Neural progenitor cell (in vitro differentiated cells): ENCODE measurements at regions not wholly inside any gene's neighbourhood (a gene's known extent, or its start where the extent isn't known, plus 50 kb on each side); places are given as distances from the start of the nearest gene placed in this dataset.

Experiments
- DNase-seq: peaks from one replicate; pipeline ENCODE4 v3.0.0-alpha.2; 2016; ENCODE audit warnings: low spot score
- H2AFZ ChIP-seq: fragments of 200-600 bp; sonication (generic); replicated peaks from 2 replicates; pipeline ENCODE4 v1.6.1; 2016; ENCODE audit warnings: antibody characterized with exemption
- H3F3A ChIP-seq: fragments of 200-600 bp; sonication (generic); 2 replicates; pipeline ENCODE4 v1.6.1; 2016; ENCODE audit warnings: antibody characterized with exemption, low read depth
- H3K27ac ChIP-seq: fragments of 200-600 bp; sonication (generic); 2 replicates; pipeline ENCODE4 v1.5.1; 2016; ENCODE audit warnings: mild to moderate bottlenecking
- H3K27me3 ChIP-seq: fragments of 200-600 bp; sonication (generic); 2 replicates; pipeline ENCODE4 v1.6.1; 2016; ENCODE audit warnings: mild to moderate bottlenecking, moderate library complexity
- H3K36me3 ChIP-seq: fragments of 200-600 bp; sonication (generic); 2 replicates; pipeline ENCODE4 v1.5.1; 2016
- H3K4me1 ChIP-seq: fragments of 200-600 bp; sonication (generic); 2 replicates; pipeline ENCODE4 v1.6.1; 2016; ENCODE audit warnings: mixed run types
- H3K4me2 ChIP-seq: fragments of 200-600 bp; sonication (generic); 2 replicates; pipeline ENCODE4 v1.6.1; 2016
- H3K4me3 ChIP-seq: fragments of 200-600 bp; sonication (generic); 2 replicates; pipeline ENCODE4 v1.5.1; 2016
- H3K79me2 ChIP-seq: fragments of 200-600 bp; sonication (generic); 2 replicates; pipeline ENCODE4 v1.6.1; 2016; ENCODE audit warnings: low read depth
- H3K9ac ChIP-seq: fragments of 200-600 bp; sonication (generic); 2 replicates; pipeline ENCODE4 v1.6.1; 2016
- H3K9me3 ChIP-seq: fragments of 200-600 bp; sonication (generic); 2 replicates; pipeline ENCODE4 v1.5.1; 2016; ENCODE audit warnings: low read depth
- H4K20me1 ChIP-seq: fragments of 200-600 bp; sonication (generic); 2 replicates; pipeline ENCODE4 v1.6.1; 2016; ENCODE audit warnings: low read depth
- H3K27ac Mint-ChIP-seq: 3 replicates; pipeline ENCODE4 v1.8.0; 2021; ENCODE audit warnings: mixed read lengths
- H3K27me3 Mint-ChIP-seq: 2 replicates; pipeline ENCODE4 v1.8.0; 2022; ENCODE audit warnings: low read depth, mild to moderate bottlenecking, inconsistent platforms, moderate library complexity, mixed read lengths; ENCODE audit not compliant: insufficient read depth
- H3K36me3 Mint-ChIP-seq: 3 replicates; pipeline ENCODE4 v1.8.0; 2021; ENCODE audit warnings: mixed read lengths
- H3K4me1 Mint-ChIP-seq: 3 replicates; pipeline ENCODE4 v1.8.0; 2021; ENCODE audit warnings: mixed read lengths
- H3K4me3 Mint-ChIP-seq: 3 replicates; pipeline ENCODE4 v1.8.0; 2021; ENCODE audit warnings: mild to moderate bottlenecking, moderate library complexity, mixed read lengths
- H3K9me3 Mint-ChIP-seq: 3 replicates; pipeline ENCODE4 v1.8.0; 2020; ENCODE audit warnings: mixed read lengths
- EZH2 ChIP-seq: fragments of 200-600 bp; sonication (generic); IDR thresholded peaks from 2 replicates; pipeline ENCODE4 v1.6.1; 2017; ENCODE audit warnings: antibody characterized with exemption, mild to moderate bottlenecking, moderate library complexity
- EZH2phosphoT487 ChIP-seq: fragments of 200-600 bp; sonication (generic); IDR thresholded peaks from 2 replicates; pipeline ENCODE4 v1.6.1; 2017; ENCODE audit warnings: antibody characterized with exemption
- TF ChIP-seq, protein P1 (sequence below): fragments of 200-600 bp; sonication (generic); IDR thresholded peaks from 2 replicates; pipeline ENCODE4 v1.5.1; 2017; ENCODE audit warnings: antibody characterized with exemption, mild to moderate bottlenecking

DNA sequence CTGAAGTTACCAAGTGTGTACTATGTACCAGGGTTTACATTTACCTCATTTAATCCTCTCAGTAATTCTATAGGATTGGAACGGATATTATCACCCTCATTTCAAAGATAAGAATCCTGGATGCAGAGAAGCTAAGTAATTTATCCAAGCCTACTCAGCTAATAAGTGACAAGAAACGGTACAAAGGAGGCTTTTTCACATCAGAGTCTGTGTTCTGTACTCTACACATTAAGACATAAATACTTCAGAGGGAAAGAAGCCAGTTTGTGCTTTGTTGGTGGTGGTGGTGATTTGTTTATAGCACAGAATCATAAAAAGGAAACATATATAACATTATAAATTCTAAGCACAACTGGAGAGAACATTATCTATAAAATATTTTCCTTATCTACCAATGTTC, 88.3 kb upstream of the HMGCLL1 start:
- H3K4me1 ChIP-seq, result peaks cover 7% of the 10 kb centered on the region
- Mint-ChIP-seq H3K36me3 (no peaks in the 10 kb centered on the region), H3K4me1 (peaks cover 28% of the 10 kb centered on the region), H3K9me3 (peaks cover 21% of the 10 kb centered on the region), H3K27ac (no peak overlapping the region), H3K27me3 (peaks cover 2% of the 10 kb centered on the region), H3K4me3 (no peak overlapping the region)
- H3K36me3 ChIP-seq, result no peaks in the 10 kb centered on the region
- no peaks in the 10 kb centered on the region for H3K27me3 ChIP-seq
- H4K20me1 ChIP-seq, result no peaks in the 10 kb centered on the region
- no peak for DNase-seq
- H3K4me3 ChIP-seq, result no peak overlapping the region
- TF ChIP-seq EZH2phosphoT487, result no peak
- no peak for TF ChIP-seq EZH2
- TF ChIP-seq, protein P1, sequence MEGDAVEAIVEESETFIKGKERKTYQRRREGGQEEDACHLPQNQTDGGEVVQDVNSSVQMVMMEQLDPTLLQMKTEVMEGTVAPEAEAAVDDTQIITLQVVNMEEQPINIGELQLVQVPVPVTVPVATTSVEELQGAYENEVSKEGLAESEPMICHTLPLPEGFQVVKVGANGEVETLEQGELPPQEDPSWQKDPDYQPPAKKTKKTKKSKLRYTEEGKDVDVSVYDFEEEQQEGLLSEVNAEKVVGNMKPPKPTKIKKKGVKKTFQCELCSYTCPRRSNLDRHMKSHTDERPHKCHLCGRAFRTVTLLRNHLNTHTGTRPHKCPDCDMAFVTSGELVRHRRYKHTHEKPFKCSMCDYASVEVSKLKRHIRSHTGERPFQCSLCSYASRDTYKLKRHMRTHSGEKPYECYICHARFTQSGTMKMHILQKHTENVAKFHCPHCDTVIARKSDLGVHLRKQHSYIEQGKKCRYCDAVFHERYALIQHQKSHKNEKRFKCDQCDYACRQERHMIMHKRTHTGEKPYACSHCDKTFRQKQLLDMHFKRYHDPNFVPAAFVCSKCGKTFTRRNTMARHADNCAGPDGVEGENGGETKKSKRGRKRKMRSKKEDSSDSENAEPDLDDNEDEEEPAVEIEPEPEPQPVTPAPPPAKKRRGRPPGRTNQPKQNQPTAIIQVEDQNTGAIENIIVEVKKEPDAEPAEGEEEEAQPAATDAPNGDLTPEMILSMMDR, result no peak
- no peaks in the 10 kb centered on the region for H3K9me3 ChIP-seq
- H3K4me2 ChIP-seq, result no peak overlapping the region
- H3K9ac ChIP-seq, result no peak overlapping the region
- H3K27ac ChIP-seq, result no peak overlapping the region
- H2AFZ ChIP-seq, result no peak overlapping the region
- no peaks in the 10 kb centered on the region for H3F3A ChIP-seq
- H3K79me2 ChIP-seq, result no peaks in the 10 kb centered on the region

DNA sequence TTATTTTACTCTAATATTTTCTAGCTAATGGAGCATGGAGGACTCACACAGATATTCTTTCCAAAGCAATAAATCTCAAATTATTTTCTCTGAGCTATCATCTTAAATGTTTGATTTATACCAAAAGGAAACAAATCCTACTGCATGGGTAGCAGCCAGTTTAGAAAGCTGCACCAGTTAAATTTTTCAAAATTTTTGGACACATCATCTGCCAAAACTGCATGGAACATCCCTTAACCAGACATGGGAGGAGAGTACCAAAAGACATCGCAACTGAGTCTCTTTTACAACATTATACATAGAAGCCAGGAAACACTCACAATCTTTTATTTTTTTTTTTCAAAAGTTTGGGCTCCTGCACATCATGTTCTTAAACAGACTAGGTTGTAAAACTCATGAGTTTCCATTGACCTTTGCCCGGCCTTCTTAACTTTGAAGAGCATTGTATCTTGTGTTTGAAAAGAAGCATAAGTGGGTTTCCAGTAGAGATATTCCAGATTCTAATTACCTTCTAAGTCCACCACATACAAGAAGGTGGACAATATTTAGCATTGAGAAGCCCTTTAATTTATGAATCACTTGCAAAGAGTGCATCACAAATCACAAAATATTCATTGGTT, 87.7 kb upstream of the HMGCLL1 start:
- no peak overlapping the region for H3K27ac Mint-ChIP-seq
- TF ChIP-seq EZH2phosphoT487 (no peak), EZH2 (no peak)
- TF ChIP-seq, protein P1, result no peak
- no peaks in the 10 kb centered on the region for H3K36me3 ChIP-seq
- DNase-seq, result no peak
- H3K9ac ChIP-seq, result no peak overlapping the region
- peaks cover 2% of the 10 kb centered on the region for H3K27me3 Mint-ChIP-seq
- no peaks in the 10 kb centered on the region for H4K20me1 ChIP-seq
- peaks cover 27% of the 10 kb centered on the region for H3K9me3 Mint-ChIP-seq
- H3K4me2 ChIP-seq, result no peak overlapping the region
- H3K4me1 ChIP-seq, result peaks cover 7% of the 10 kb centered on the region
- H3K4me3 Mint-ChIP-seq, result no peak overlapping the region
- H3K4me3 ChIP-seq, result no peak overlapping the region
- no peaks in the 10 kb centered on the region for H3F3A ChIP-seq
- no peak overlapping the region for H2AFZ ChIP-seq
- no peaks in the 10 kb centered on the region for H3K9me3 ChIP-seq
- H3K36me3 Mint-ChIP-seq, result no peaks in the 10 kb centered on the region
- no peaks in the 10 kb centered on the region for H3K27me3 ChIP-seq
- H3K4me1 Mint-ChIP-seq, result peaks cover 26% of the 10 kb centered on the region
- no peaks in the 10 kb centered on the region for H3K79me2 ChIP-seq
- H3K27ac ChIP-seq, result no peak overlapping the region

DNA sequence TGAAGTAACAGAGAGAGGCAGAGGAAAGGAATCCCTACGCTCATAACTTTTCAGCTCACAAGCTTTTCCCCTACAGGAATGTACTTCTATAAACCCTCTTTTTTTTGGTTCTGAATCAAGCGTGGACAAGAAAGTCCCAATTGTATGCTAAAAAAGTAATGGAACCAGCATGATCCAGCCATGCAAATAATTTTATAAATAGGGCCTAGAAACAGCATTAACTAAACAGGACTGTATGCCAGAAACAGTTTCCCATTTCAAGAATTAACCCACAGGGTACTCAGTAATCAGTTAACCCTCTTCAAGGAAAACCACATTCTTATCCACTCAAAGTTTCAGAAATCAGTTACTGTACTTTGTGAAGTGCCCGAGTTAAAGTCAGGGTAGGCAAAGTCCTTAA, 87.0 kb upstream of the HMGCLL1 start:
- Mint-ChIP-seq H3K27me3 (peaks cover 2% of the 10 kb centered on the region), H3K4me3 (no peak overlapping the region)
- no peak for DNase-seq

More for the DNA sequence above, 87.0 kb upstream of the HMGCLL1 start:
- H3K36me3 ChIP-seq, result no peaks in the 10 kb centered on the region
- Mint-ChIP-seq H3K27ac (no peak overlapping the region), H3K36me3 (no peaks in the 10 kb centered on the region), H3K9me3 (peaks cover 30% of the 10 kb centered on the region), H3K4me1 (peaks cover 21% of the 10 kb centered on the region)
- TF ChIP-seq EZH2phosphoT487, result no peak
- H3K4me3 ChIP-seq, result no peak overlapping the region
- no peak overlapping the region for H3K9ac ChIP-seq
- no peaks in the 10 kb centered on the region for H4K20me1 ChIP-seq
- H3K27me3 ChIP-seq, result no peaks in the 10 kb centered on the region
- H3K9me3 ChIP-seq, result no peaks in the 10 kb centered on the region
- no peak overlapping the region for H3K4me2 ChIP-seq
- H3F3A ChIP-seq, result no peaks in the 10 kb centered on the region
- no peaks in the 10 kb centered on the region for H3K79me2 ChIP-seq
- H3K27ac ChIP-seq, result no peak overlapping the region
- H3K4me1 ChIP-seq, result peaks cover 2% of the 10 kb centered on the region
- no peak overlapping the region for H2AFZ ChIP-seq
